ENCODE measurements at regions not wholly inside any gene's neighbourhood (a gene's known extent, or its start where the extent isn't known, plus 50 kb on each side); places are given as distances from the start of the nearest gene placed in this dataset.

DNA sequence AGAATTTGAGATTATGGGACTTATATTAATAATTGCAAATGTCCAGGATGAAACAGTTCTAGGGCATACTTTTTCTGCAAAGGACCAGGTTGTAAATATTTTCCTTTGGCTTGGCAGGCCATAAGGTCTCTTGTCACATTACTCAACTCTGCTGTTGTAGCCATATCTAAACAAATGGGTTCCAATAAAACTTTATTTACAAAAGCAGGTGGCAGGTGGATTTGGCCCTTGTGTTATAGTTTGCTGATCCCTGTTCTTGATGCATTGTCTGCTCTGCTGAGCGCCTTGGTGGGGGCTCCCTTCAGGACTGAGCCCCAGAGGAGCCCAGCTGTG lies 258.5 kb downstream of the FOXD2 start:
- Histone ChIP-seq H3K27ac (ENCODE audit: low read depth, low read length, severe bottlenecking) (no peak overlapping the region), H3K4me1 (ENCODE audit: control insufficient read depth, insufficient read depth, low read length, poor library complexity, severe bottlenecking) (no peaks in the 10 kb centered on the region), H3K4me3 (ENCODE audit: extremely low read depth, insufficient read depth, low read length, poor library complexity, severe bottlenecking) (no peak overlapping the region), H3K9me3 (ENCODE audit: control insufficient read depth, low read length) (no peaks in the 10 kb centered on the region), H3K36me3 (ENCODE audit: control insufficient read depth, insufficient read depth, low read length) (no peaks in the 10 kb centered on the region)
- WGBS, 2 experiments (ENCODE audit: insufficient coverage in 2 of 2), result 80% methylated on average over 1 of the region's 1 CpG; no CpG with 5 or more reads in 1 of the 2 experiments

DNA sequence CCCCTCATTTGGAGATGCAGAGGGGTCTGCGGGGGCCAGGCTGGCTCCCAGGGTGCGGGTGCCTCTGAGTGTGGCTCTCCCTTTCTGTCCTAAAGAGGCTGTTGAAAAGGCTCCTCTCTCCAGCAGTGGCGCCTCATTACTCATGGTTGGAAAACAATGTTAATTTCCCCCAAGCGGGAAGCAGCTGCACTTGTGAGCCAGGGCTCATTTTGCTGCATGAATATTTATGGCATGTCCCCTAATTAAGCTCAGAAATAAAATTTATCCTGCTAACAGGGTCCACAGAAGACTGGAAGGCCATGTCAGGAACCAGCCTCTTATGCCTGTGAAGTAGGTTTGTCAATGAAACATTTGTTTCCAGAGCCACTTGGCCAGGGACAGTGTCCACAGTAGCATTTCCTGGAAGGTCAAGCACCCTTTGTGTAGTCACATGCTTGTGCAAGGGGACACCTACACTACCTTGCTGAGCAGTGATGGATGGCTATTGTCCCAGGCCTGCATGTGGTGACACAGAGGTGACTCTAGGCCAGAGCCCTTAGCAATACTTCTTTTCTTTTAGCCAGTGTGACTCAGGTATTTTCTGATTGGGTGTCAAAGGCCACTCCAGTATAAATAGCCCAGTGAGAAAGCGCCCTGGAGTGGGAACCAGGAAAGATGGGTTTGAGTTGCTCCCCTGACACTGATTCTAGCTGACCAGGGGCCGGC lies 259.0 kb downstream of the FOXD2 start:
- no peaks in the 10 kb centered on the region for H3K9me3 ChIP-seq (ENCODE audit: control insufficient read depth, low read length)
- H3K27ac ChIP-seq (ENCODE audit: low read depth, low read length, severe bottlenecking), result no peak overlapping the region
- H3K4me3 ChIP-seq (ENCODE audit: extremely low read depth, insufficient read depth, low read length, poor library complexity, severe bottlenecking), result no peak overlapping the region
- 91 to 96% methylated on average over 4 to 6 of the region's 6 CpGs for WGBS, 2 experiments (ENCODE audit: insufficient coverage in 2 of 2)
- no peaks in the 10 kb centered on the region for H3K4me1 ChIP-seq (ENCODE audit: control insufficient read depth, insufficient read depth, low read length, poor library complexity, severe bottlenecking)
- H3K36me3 ChIP-seq (ENCODE audit: control insufficient read depth, insufficient read depth, low read length), result no peaks in the 10 kb centered on the region

DNA sequence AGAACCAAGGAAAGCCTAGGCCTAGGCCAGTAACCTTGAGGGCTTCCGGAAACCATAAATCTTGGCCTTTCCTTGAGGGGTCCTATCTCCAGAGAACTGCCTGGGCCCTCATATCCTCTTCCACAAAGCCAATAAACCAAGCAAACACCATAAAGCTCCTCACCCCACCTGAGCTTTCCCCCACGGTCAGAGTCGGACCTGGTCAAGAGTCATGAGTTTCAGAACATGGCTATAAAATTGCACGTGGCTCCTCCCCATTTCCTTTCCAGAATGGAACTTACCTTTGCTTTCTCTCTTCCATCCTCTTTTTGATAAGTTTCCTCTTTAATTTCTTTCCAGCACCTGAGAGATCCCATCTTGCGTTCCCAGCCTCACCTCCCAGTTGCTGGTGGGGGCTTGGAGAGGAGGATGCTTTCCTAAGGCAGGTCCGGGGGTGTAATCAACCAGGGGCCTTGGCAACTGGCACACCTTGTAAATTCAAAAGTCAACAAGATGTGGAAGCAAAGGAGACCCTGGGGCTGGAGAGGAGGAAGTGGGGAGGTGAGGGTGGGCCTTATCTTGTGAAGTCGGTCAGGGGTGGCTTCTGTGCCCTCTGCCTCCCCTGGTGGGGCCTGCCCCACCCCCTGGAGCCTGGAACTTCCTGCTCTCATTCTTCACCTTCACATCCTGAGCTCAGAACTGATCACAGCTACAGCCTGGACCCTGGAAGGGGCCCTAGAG lies 259.9 kb downstream of the FOXD2 start:
- Histone ChIP-seq H3K4me1 (ENCODE audit: control insufficient read depth, insufficient read depth, low read length, poor library complexity, severe bottlenecking) (no peaks in the 10 kb centered on the region), H3K27ac (ENCODE audit: low read depth, low read length, severe bottlenecking) (no peak overlapping the region), H3K4me3 (ENCODE audit: extremely low read depth, insufficient read depth, low read length, poor library complexity, severe bottlenecking) (no peak overlapping the region), H3K9me3 (ENCODE audit: control insufficient read depth, low read length) (no peaks in the 10 kb centered on the region), H3K36me3 (ENCODE audit: control insufficient read depth, insufficient read depth, low read length) (no peaks in the 10 kb centered on the region)
- WGBS, 2 experiments (ENCODE audit: insufficient coverage in 2 of 2), result 100% methylated on average over 5 of the region's 7 CpGs

DNA sequence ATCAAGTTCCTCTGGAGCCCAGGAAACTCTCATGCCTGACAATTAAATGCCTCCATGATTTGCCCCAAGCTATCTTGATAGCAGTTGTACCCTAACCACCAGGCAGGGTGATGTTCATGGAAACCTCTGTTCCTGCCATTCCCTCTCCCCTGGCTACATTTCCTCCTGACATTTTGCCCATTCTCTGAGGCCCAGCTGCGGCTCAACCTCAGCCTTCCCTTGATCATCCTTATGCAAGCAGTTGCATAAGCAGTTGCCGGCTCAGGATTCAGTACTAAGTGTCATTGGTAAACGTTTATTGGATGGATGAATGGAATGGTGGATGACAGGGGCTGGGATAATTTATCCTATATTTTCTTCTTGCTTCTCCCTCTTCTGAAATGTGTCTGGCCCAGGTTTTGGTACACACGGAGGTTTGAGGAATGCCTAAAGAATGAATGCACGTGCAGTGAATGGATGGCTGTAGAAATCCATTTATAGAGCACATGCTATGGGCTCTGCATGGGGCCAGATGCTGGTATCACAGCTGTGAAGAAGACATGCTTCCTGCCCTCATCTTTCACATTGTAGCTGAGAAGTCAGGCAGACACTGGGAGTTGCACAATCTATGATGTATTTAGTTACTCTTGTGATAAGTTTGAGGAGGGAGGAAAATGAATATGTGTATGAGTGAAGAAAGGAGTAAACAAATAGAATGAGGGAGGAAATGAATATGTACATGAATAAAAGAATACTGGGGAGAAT lies 261.8 kb downstream of the FOXD2 start:
- H3K36me3 ChIP-seq (ENCODE audit: control insufficient read depth, insufficient read depth, low read length), result no peaks in the 10 kb centered on the region
- no peaks in the 10 kb centered on the region for H3K4me1 ChIP-seq (ENCODE audit: control insufficient read depth, insufficient read depth, low read length, poor library complexity, severe bottlenecking)
- H3K4me3 ChIP-seq (ENCODE audit: extremely low read depth, insufficient read depth, low read length, poor library complexity, severe bottlenecking), result no peak overlapping the region
- H3K9me3 ChIP-seq (ENCODE audit: control insufficient read depth, low read length), result no peaks in the 10 kb centered on the region
- 100% methylated on average over 2 to 3 of the region's 5 CpGs for WGBS, 2 experiments (ENCODE audit: insufficient coverage in 2 of 2)
- no peak overlapping the region for H3K27ac ChIP-seq (ENCODE audit: low read depth, low read length, severe bottlenecking)

DNA sequence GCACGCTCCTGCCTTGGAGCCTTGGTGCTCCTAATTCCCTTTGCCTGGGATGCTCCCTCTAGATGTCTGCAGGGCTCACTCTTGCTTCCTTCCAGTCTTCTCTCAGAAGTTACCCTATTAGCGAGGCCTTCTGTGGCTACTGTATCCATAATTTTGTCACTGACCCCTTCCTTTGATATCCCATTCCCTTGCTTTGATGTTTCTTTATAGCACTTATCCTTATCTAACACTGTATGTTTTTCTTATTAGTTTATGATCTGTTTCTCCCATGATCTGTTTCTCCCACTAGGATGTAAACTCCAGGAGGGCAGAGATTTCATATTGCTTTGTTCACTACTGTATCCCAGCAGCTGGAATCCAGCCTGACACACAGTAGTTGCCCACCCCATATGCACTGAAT lies 263.4 kb downstream of the FOXD2 start:
- Histone ChIP-seq H3K27ac (ENCODE audit: low read depth, low read length, severe bottlenecking) (no peak overlapping the region), H3K36me3 (ENCODE audit: control insufficient read depth, insufficient read depth, low read length) (no peaks in the 10 kb centered on the region), H3K4me1 (ENCODE audit: control insufficient read depth, insufficient read depth, low read length, poor library complexity, severe bottlenecking) (no peaks in the 10 kb centered on the region), H3K4me3 (ENCODE audit: extremely low read depth, insufficient read depth, low read length, poor library complexity, severe bottlenecking) (no peak overlapping the region), H3K9me3 (ENCODE audit: control insufficient read depth, low read length) (no peaks in the 10 kb centered on the region)
- 85 to 93% methylated on average over 2 of the region's 2 CpGs for WGBS, 2 experiments (ENCODE audit: insufficient coverage in 2 of 2)

DNA sequence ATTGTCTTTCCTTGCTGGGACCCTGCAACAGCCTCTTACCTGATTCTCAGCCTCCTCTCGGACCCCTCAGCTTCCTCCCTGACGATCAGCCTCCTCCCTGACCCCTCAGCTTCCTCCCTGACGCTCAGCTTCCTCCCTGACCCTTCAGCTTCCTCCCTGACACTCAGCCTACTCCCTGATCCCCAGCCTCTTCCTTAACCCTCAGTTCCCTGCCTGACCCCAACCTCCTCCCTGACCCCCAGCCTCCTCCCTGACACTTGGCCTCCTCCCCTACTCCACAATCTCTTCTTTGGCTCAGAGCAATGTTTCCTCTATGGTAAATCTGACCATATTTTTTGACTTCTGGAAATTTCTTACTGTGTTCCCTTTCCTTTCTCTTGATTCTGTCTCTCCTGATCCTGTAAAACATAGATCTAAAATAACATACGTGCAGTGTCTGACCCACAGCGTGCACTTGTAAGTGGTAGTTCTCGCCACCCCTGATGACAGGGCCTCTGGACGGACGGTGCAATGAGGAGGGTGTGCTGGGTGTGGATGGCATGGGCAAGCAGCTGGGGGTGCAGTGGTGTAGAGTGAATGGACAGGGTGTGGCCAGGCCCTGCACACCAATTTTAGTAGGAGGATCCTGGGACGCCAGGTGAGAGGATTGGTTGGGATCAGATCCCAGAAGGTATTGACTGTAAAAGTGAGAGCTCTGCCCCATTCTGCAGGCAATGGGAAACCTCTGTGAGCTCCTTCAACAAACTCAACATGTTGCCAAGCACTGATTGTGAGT lies 264.1 kb downstream of the FOXD2 start:
- no peak overlapping the region for H3K4me3 ChIP-seq (ENCODE audit: extremely low read depth, insufficient read depth, low read length, poor library complexity, severe bottlenecking)
- 89 to 90% methylated on average over 8 to 9 of the region's 9 CpGs for WGBS, 2 experiments (ENCODE audit: insufficient coverage in 2 of 2)
- H3K4me1 ChIP-seq (ENCODE audit: control insufficient read depth, insufficient read depth, low read length, poor library complexity, severe bottlenecking), result no peaks in the 10 kb centered on the region
- H3K27ac ChIP-seq (ENCODE audit: low read depth, low read length, severe bottlenecking), result no peak overlapping the region
- H3K9me3 ChIP-seq (ENCODE audit: control insufficient read depth, low read length), result no peaks in the 10 kb centered on the region
- no peaks in the 10 kb centered on the region for H3K36me3 ChIP-seq (ENCODE audit: control insufficient read depth, insufficient read depth, low read length)

DNA sequence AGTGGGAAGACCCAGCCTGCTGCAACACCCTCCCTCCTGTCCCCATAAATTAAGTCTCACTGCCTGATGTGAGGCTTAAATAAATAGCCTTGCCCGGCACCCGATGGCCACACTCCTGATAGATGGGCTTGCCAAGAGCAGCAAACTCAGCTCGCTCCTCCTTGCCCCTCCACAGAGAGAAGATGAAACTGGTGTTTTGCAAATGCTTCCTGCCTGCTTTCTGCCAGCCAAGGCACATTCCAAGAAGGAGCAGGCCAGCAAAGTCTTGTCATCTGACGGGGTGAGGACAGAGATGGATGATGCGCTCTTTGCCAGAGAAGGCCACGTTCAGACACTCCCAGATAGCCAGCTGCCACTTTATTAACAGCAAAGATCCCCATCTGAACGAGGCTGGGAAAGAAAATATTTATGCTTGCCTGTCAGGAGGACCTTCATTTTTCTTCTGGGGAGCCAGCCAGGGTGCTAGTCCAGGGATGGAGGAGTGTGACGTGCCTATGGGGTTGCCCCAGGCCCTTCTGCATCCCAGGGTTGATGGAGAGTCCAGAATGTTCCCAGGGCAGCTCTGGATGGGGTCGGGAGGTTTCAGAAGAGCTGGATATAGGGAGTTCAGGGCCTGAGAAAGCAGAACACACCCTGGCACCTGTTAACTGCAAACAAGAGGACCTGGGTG lies 265.4 kb downstream of the FOXD2 start:
- WGBS, 2 experiments (ENCODE audit: insufficient coverage in 2 of 2), result 78 to 86% methylated on average over 7 of the region's 9 CpGs
- no peak overlapping the region for H3K4me3 ChIP-seq (ENCODE audit: extremely low read depth, insufficient read depth, low read length, poor library complexity, severe bottlenecking)
- H3K27ac ChIP-seq (ENCODE audit: low read depth, low read length, severe bottlenecking), result no peak overlapping the region
- H3K9me3 ChIP-seq (ENCODE audit: control insufficient read depth, low read length), result no peaks in the 10 kb centered on the region
- no peaks in the 10 kb centered on the region for H3K36me3 ChIP-seq (ENCODE audit: control insufficient read depth, insufficient read depth, low read length)
- no peaks in the 10 kb centered on the region for H3K4me1 ChIP-seq (ENCODE audit: control insufficient read depth, insufficient read depth, low read length, poor library complexity, severe bottlenecking)

DNA sequence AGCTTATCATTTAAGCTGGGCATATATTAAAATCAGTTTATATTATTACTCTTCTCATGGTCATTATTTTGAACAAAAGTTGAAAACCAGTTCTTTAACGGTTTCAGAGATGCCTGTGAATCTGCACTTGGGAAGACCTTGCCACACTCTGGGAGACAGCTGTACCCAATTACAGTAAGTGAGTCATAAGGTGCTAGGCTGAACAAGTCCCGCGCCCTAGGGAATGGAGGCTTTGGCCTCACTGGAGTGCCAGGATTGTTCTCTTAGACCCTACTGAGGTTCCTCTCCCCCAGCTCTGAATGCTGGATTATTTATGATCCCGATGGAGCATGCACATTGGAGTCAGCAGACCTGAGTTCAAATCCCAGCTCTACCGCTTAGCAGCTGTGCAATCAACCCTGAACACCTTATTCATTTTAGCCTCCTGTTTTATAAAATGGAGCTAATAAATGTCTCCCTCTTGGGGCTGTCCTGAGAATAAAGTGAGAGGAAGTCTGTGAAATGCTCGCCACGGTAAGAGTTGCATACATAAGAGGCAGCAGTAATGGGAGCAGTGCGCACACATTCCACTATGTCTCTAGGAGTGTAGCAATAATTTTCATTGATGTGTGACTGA lies 266.2 kb downstream of the FOXD2 start:
- H3K27ac ChIP-seq (ENCODE audit: low read depth, low read length, severe bottlenecking), result no peak overlapping the region
- no peaks in the 10 kb centered on the region for H3K9me3 ChIP-seq (ENCODE audit: control insufficient read depth, low read length)
- no peak overlapping the region for H3K4me3 ChIP-seq (ENCODE audit: extremely low read depth, insufficient read depth, low read length, poor library complexity, severe bottlenecking)
- no peaks in the 10 kb centered on the region for H3K4me1 ChIP-seq (ENCODE audit: control insufficient read depth, insufficient read depth, low read length, poor library complexity, severe bottlenecking)
- H3K36me3 ChIP-seq (ENCODE audit: control insufficient read depth, insufficient read depth, low read length), result no peaks in the 10 kb centered on the region
- 77 to 86% methylated on average over 5 to 7 of the region's 8 CpGs for WGBS, 2 experiments (ENCODE audit: insufficient coverage in 2 of 2)

DNA sequence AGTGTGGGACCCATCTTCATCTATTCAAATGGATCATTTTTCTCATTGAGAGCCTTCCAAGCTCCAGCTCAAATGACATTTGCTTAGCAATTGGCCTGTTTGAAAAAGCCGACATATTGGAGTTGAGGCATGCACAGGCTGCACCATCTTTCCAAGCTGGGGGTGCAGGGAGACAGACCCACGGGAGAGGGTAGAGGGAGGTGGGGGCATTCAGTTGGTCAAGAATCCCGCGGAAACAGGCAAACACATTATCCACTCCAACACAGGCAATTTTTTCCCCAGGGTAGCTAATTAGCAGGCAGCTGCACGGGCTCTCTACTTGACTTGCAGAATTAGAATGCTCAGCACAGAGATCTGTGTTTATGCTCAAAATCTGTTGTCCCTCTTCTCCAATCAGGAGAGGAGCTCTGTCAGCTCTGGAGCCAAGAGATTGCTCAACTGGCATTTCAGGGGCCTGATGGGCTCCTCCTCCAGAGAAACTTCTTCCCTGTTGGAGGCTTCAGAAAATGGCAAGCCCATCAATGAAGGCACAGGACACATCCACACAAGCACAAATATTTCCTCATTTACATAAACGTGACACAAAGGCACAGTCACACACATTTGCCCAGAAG lies 267.8 kb downstream of the FOXD2 start:
- H3K4me1 ChIP-seq (ENCODE audit: control insufficient read depth, insufficient read depth, low read length, poor library complexity, severe bottlenecking), result no peaks in the 10 kb centered on the region
- no peaks in the 10 kb centered on the region for H3K36me3 ChIP-seq (ENCODE audit: control insufficient read depth, insufficient read depth, low read length)
- WGBS, 2 experiments (ENCODE audit: insufficient coverage in 2 of 2), result 75 to 89% methylated on average over 2 to 4 of the region's 6 CpGs
- H3K4me3 ChIP-seq (ENCODE audit: extremely low read depth, insufficient read depth, low read length, poor library complexity, severe bottlenecking), result no peak overlapping the region
- no peak overlapping the region for H3K27ac ChIP-seq (ENCODE audit: low read depth, low read length, severe bottlenecking)
- H3K9me3 ChIP-seq (ENCODE audit: control insufficient read depth, low read length), result no peaks in the 10 kb centered on the region

Measured in mesodermal cell (in vitro differentiated cells).